Keratinocyte (primary cell): ENCODE measurements at regions not wholly inside any gene's neighbourhood (a gene's known extent, or its start where the extent isn't known, plus 50 kb on each side); places are given as distances from the start of the nearest gene placed in this dataset.

ENCODE experiments used
- EZH2 ChIP-seq: IDR thresholded peaks from one replicate; pipeline ENCODE4 v1.6.1; 2012; ENCODE audit warnings: inconsistent platforms, mild to moderate bottlenecking, low read length, moderate library complexity
- TF ChIP-seq, protein P1 (sequence below), 3 experiments: IDR thresholded peaks in 1 of 3; conservative IDR thresholded peaks in 1 of 3; optimal IDR thresholded peaks in 1 of 3; 2 replicates in 2 of 3; 3 replicates in 1 of 3; pipeline versions ENCODE3 to v1.5.1; 2011; ENCODE audit warnings: low read length in 3 of 3, mild to moderate bottlenecking in 3 of 3, moderate library complexity in 2 of 3, control low read depth in 1 of 3, inconsistent platforms in 1 of 3; ENCODE audit not compliant: insufficient read depth in 2 of 3; ENCODE audit errors: extremely low read depth in 1 of 3

DNA sequence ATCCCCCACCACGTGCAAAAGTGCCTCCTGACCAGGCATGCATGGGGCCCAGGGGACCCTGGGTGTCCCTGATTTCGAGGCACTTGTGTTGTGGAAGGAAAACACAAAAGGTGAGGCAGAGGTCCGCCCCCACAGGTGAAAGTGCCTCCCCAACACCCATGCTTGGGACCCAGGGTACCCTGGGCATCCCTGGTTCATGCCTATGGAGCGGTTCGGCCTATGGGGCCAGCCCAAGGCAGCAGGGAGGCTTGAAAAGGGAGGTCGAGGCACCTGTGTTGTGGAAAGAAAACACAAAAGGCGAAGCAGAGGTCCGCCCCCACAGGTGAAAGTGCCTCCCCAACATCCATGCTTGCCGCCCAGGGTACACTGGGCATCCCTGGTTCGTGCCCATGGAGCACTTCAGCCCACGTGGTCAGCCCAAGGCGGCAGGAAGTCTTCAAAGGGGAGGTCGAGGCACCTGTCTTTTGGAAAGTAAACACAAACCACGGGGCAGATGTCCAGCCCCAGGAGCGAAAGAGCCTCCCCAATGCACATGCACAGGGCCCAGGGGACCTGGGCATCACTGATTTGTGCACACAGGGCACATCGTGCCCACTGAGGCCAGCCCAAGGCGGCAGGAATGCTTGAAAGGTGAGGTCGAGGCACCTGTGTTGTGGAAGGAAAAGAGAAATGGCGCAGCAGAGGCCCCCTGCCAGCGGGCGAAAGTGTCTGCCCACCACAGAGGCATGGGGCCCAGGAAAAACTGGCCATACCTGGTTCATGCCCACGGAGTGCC lies 375.5 kb downstream of the ALG10 start:
- TF ChIP-seq, protein P1, sequence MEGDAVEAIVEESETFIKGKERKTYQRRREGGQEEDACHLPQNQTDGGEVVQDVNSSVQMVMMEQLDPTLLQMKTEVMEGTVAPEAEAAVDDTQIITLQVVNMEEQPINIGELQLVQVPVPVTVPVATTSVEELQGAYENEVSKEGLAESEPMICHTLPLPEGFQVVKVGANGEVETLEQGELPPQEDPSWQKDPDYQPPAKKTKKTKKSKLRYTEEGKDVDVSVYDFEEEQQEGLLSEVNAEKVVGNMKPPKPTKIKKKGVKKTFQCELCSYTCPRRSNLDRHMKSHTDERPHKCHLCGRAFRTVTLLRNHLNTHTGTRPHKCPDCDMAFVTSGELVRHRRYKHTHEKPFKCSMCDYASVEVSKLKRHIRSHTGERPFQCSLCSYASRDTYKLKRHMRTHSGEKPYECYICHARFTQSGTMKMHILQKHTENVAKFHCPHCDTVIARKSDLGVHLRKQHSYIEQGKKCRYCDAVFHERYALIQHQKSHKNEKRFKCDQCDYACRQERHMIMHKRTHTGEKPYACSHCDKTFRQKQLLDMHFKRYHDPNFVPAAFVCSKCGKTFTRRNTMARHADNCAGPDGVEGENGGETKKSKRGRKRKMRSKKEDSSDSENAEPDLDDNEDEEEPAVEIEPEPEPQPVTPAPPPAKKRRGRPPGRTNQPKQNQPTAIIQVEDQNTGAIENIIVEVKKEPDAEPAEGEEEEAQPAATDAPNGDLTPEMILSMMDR (optimal IDR thresholded peaks at IDR 0.05 in 1 of 3, IDR thresholded peaks at IDR 0.05 in 1 of 3, conservative IDR thresholded peaks at IDR 0.05 in 1 of 3; ENCODE audit: extremely low read depth in 1 of 3, insufficient read depth in 2 of 3, low read length in 3 of 3): no peak
- TF ChIP-seq EZH2: no peak
